Kasumi-1 (cell line): ENCODE measurements at regions not wholly inside any gene's neighbourhood (a gene's known extent, or its start where the extent isn't known, plus 50 kb on each side); places are given as distances from the start of the nearest gene placed in this dataset.

Source experiments
- DNase-seq, 2 experiments: peaks; one replicate each; lab custom pipeline; 2025; lab: John Stamatoyannopoulos, UW

GRCh38 chr17:79281803-79282202, 207.2 kb downstream of the ENGASE start:
- no peak for DNase-seq

- no peak for DNase-seq
These were observed 206.4 kb downstream of the ENGASE start for GRCh38 chr17:79280866-79281572.

- no peak for DNase-seq
These were observed 205.4 kb downstream of the ENGASE start for GRCh38 chr17:79280010-79280409.

GRCh38 chr17:79279320-79279719, 204.7 kb downstream of the ENGASE start:
- no peak for DNase-seq

DNA sequence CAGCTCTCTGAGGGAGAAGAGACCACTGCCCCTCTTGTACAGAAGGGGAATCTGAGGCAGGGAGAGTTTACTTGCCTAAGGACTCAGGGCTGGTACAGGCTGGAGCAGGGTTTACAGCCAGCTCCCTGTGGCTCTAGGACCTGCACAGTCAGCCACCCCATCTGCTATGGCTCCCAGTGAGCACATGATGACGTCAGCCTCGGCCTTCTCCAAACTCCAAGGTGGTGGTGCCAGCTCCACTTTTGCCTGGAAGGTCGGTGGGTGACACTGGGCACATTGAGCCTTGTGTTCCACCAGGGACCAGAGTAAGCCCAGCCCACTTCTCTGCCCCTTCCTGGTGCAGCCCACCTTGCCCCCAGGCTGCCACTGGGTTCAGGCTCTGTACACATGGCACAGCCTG, 202.2 kb downstream of the ENGASE start:
- DNase-seq: no peak

GRCh38 chr17:79273660-79274059, 199.0 kb downstream of the ENGASE start:
- DNase-seq: no peak

DNA sequence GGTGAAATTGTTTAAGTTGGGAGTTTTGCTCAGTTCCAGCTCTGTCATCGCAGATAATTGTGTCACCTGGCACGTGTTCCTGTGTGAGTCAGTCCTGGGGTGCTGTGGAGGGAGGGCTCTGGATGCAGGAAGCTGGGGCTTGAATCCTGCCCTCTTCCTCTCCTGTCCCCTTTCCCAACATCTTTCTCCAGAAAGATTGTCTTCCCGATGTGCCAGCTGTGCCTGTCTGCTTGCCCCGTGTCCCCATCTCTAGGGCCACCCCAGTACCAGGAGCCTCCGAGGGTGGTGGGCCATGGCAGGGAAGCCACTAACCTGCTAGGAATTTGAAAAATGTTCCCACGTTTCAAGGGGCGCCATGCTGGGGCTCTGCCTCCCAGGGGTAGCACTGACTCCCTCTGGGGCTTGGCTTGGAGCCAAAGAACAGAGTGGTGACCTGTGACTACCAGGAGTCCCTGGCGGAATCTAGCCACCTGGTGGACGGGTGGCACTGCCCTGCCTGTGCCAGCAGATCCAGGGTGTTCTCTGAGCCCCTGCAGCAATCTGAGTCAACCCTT, 198.1 kb downstream of the ENGASE start:
- DNase-seq: no peak

- no peak for DNase-seq
These were observed 197.6 kb downstream of the ENGASE start for GRCh38 chr17:79272220-79272619.

GRCh38 chr17:79269620-79270019, 195.0 kb downstream of the ENGASE start:
- no peak for DNase-seq

DNA sequence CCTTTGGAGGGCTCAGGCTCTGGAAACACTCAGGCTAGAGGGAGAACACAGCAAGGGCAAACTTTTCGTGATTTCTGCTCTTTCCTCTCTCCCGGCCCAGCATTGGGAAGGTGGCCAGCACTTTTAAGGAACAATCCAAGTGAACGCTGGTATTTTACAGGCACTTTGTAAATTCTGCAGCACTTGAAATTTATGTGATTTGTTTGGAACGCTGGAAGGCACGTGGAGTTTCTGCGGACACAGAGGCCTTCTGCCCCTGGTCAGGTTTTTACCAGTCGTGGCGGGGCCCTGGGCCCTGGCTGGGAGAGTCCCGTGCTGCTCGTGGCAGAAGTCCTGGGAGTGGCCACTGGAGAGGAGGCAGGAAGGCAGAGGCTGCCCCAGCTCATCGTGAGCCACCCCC, 188.6 kb downstream of the ENGASE start:
- no peak for DNase-seq

GRCh38 chr17:79262624-79263023, 188.0 kb downstream of the ENGASE start:
- no peak for DNase-seq

DNA sequence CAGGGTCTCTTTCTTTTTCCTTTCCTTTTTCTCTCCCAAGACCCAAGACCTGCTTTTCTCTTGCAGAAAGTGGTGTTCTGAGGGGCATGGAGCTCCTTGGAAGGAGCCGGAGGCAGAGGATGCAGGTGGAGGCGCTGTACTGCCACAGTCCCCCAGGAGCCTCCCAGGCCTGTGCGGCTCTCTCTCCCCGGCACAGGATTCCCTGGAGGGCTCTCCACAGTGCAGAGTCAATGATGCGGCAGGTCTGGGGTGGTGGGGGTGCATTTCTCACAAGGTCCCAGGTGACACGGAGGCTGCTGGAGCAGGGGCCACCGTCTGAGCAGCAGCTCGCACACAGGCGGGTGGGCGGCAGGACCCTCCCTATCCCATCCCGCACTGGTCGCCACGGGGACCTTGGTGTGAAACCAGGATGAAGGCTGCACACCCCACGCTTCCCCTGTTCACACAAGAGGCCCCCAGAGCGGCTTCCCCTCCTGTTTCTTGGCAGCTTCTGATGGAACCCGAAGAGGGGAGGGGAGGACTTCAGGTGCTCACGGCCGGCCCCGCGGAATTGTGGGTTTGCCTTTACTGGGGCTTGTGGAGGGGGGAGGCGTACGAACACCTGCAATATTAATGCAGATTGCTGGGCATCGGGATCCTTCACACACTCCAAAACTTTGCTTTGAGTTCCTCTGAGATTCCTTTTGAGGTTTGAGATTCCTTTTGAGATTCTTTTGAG, 186.9 kb downstream of the ENGASE start:
- DNase-seq: no peak

DNA sequence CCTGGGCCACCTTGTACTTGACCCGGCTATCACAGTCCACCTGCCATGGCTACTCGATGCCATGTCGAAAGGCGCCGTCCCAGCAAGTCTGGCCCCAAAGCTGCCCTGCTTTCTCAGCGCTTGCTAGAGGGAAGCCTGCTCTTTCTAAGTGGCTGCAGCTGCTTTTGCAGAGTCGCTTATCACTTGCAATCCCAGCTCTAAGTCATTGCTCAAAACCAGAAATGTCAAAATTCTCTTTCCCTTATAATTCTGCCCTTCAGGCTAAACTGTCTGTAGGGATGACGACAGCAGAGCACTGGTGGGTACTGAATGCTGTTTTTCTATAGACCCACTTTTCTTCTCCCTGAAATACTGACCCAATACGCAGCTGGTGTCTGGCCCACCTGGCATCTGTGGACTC, 184.2 kb downstream of the ENGASE start:
- DNase-seq: no peak

- DNase-seq: no peak
These were observed 183.4 kb downstream of the ENGASE start for GRCh38 chr17:79258041-79258440.

DNA sequence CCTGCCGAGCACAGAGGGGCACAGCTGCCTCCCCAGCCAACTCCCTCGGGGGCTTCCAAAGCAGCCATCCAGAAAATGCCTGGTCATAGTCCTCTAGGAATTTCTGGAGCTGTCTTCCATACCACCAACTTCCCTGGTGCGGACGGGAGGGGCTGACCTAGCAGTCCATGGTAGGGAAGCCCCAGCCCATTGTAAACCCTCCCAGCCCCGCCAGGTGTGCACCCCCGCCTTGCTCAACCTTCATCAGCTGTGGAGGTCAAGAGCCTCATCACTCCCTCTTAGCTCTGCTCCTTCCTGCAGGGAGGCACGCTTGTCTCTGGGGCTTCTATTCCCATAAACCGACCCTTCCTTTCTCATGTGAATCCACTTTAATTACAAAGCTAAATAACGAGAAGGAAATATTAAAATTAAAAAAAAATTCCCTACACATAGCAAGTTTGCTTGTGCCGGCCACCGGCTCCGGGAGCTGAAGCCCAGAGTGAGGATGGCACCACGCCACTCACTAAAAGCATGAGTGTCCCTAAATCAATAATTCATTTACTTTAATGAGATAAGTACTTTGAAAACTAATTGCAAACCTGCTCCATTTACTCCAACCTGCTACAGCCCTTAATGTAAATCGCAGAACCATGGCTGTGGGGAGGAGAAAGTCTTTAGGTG, 181.4 kb downstream of the ENGASE start:
- DNase-seq: no peak

DNA sequence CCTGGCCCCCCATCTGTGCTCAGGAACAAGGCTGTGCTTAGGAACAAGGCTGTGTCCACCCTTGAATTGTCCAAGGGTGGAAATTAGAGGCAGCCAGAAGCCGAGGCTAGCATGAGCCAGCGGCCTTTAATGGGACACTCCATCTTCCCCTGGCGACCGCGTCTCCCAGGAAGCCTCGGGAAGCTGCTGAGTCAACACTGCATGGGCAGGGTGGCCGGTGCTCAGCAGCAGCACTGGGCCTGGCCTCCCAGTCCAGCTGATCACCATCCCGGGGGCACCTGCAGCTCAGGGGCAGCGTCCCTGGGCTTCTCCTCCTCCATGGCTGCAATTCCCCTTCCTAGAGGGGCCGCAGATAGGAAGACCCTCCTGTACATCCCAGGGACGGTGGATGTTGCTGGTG, 180.8 kb downstream of the ENGASE start:
- no peak for DNase-seq

- DNase-seq: no peak
These were observed 180.4 kb downstream of the ENGASE start for GRCh38 chr17:79255046-79255445.

GRCh38 chr17:79252886-79253285, 178.3 kb downstream of the ENGASE start:
- DNase-seq: no peak

GRCh38 chr17:79251824-79252223, 177.2 kb downstream of the ENGASE start:
- no peak for DNase-seq

GRCh38 chr17:79249929-79250521, 175.4 kb downstream of the ENGASE start:
- no peak for DNase-seq

GRCh38 chr17:79248843-79249493, 174.3 kb downstream of the ENGASE start:
- no peak for DNase-seq
